SK-N-SH (cell line): ENCODE measurements at regions not wholly inside any gene's neighbourhood (a gene's known extent, or its start where the extent isn't known, plus 50 kb on each side); places are given as distances from the start of the nearest gene placed in this dataset.

Source experiments
- ELF1 ChIP-seq: IDR thresholded peaks from 2 replicates; pipeline ENCODE4 v1.4.0; 2012
- EP300 ChIP-seq, 2 experiments: IDR thresholded peaks; 2 replicates each; pipeline versions ENCODE4 v1.4.0 to v1.6.1; 2012; ENCODE audit warnings: borderline replicate concordance in 1 of 2, low read depth in 1 of 2, low read length in 1 of 2
- EZH2phosphoT487 ChIP-seq: fragments of 200-600 bp; sonication (generic); IDR thresholded peaks from 2 replicates; pipeline ENCODE4 v1.6.1; 2017; ENCODE audit warnings: low read depth, mixed run types, mild to moderate bottlenecking, antibody characterized with exemption, moderate library complexity, borderline replicate concordance
- TF ChIP-seq, protein P1 (sequence below): fragments of 200-600 bp; sonication (generic); IDR thresholded peaks from 2 replicates; pipeline ENCODE4 v1.6.1; 2017; ENCODE audit warnings: antibody characterized with exemption, mild to moderate bottlenecking, moderate library complexity
- TF ChIP-seq, protein P2 (sequence below): IDR thresholded peaks from 2 replicates; pipeline ENCODE4 v1.4.0; 2012; ENCODE audit warnings: low read depth

DNA sequence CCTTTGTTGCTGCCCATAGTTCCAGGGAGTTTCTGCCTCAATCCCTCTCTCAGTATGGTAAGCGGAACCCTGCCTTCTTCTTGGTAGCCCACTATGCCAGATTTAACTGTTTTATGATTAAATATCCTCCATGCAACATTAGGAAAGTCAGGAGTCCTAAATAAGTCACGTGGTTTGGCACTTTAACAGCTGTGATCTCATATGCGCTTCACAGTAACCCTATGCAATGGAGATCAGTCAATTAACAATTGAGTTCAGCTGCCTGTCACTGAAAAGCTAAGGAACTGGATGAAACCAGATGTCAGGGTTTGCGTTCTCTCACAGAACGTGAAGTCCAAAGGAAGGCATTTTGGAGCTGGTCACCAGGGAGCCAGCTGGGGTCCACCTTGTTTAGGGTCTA is 81.6 kb downstream of the PSMB1 start:
- no peak for TF ChIP-seq EZH2phosphoT487
- no peak for TF ChIP-seq ELF1
- TF ChIP-seq, protein P1, sequence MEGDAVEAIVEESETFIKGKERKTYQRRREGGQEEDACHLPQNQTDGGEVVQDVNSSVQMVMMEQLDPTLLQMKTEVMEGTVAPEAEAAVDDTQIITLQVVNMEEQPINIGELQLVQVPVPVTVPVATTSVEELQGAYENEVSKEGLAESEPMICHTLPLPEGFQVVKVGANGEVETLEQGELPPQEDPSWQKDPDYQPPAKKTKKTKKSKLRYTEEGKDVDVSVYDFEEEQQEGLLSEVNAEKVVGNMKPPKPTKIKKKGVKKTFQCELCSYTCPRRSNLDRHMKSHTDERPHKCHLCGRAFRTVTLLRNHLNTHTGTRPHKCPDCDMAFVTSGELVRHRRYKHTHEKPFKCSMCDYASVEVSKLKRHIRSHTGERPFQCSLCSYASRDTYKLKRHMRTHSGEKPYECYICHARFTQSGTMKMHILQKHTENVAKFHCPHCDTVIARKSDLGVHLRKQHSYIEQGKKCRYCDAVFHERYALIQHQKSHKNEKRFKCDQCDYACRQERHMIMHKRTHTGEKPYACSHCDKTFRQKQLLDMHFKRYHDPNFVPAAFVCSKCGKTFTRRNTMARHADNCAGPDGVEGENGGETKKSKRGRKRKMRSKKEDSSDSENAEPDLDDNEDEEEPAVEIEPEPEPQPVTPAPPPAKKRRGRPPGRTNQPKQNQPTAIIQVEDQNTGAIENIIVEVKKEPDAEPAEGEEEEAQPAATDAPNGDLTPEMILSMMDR, result no peak
- no peak for TF ChIP-seq EP300 (IDR thresholded peaks at IDR 0.05; ENCODE audit: borderline replicate concordance in 1 of 2, low read depth in 1 of 2, low read length in 1 of 2)
- TF ChIP-seq, protein P2, sequence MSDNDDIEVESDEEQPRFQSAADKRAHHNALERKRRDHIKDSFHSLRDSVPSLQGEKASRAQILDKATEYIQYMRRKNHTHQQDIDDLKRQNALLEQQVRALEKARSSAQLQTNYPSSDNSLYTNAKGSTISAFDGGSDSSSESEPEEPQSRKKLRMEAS, result no peak
